ENCODE measurements at regions not wholly inside any gene's neighbourhood (a gene's known extent, or its start where the extent isn't known, plus 50 kb on each side); places are given as distances from the start of the nearest gene placed in this dataset.

GRCh38 chr14:65186951-65187350, 84.6 kb upstream of the MAX start:
- DNase-seq (ENCODE audit: low read depth), result no peak

- no peak for DNase-seq (ENCODE audit: low read depth)
Measured at GRCh38 chr14:65187421-65188049, 85.2 kb upstream of the MAX start.

- no peak for DNase-seq (ENCODE audit: low read depth)
Measured at GRCh38 chr14:65190312-65190711, 88.0 kb upstream of the MAX start.

- DNase-seq (ENCODE audit: low read depth), result no peak
Measured at GRCh38 chr14:65191716-65192115, 89.4 kb upstream of the MAX start.

GRCh38 chr14:65192686-65193085, 90.4 kb upstream of the MAX start:
- no peak for DNase-seq (ENCODE audit: low read depth)

- DNase-seq (ENCODE audit: low read depth), result no peak
Measured at GRCh38 chr14:65193916-65194590, 91.7 kb upstream of the MAX start.

GRCh38 chr14:65195042-65195719, 92.9 kb upstream of the MAX start:
- DNase-seq (ENCODE audit: low read depth), result no peak

GRCh38 chr14:65198346-65198745, 96.0 kb upstream of the MAX start:
- no peak for DNase-seq (ENCODE audit: low read depth)

- DNase-seq (ENCODE audit: low read depth), result no peak
Measured at GRCh38 chr14:65200454-65200853, 98.1 kb upstream of the MAX start.

- no peak for DNase-seq (ENCODE audit: low read depth)
Measured at GRCh38 chr14:65203574-65203973, 101.3 kb upstream of the MAX start.

GRCh38 chr14:65204056-65204455, 101.7 kb upstream of the MAX start:
- DNase-seq (ENCODE audit: low read depth), result no peak

- DNase-seq (ENCODE audit: low read depth), result no peak
Measured at GRCh38 chr14:65206078-65206447, 103.7 kb upstream of the MAX start.

- DNase-seq (ENCODE audit: low read depth), result no peak
Measured at GRCh38 chr14:65206448-65207096, 104.3 kb upstream of the MAX start.

- no peak for DNase-seq (ENCODE audit: low read depth)
Measured at GRCh38 chr14:65208548-65208947, 106.2 kb upstream of the MAX start.

- DNase-seq (ENCODE audit: low read depth), result no peak
Measured at GRCh38 chr14:65210118-65210821, 108.0 kb upstream of the MAX start.

- no peak for DNase-seq (ENCODE audit: low read depth)
Measured at GRCh38 chr14:65210822-65211182, 108.5 kb upstream of the MAX start.

GRCh38 chr14:65211341-65211987, 109.1 kb upstream of the MAX start:
- DNase-seq (ENCODE audit: low read depth), result no peak

GRCh38 chr14:65213316-65213715, 111.0 kb upstream of the MAX start:
- DNase-seq (ENCODE audit: low read depth), result no peak

GRCh38 chr14:65214741-65215140, 112.4 kb upstream of the MAX start:
- no peak for DNase-seq (ENCODE audit: low read depth)

- no peak for DNase-seq (ENCODE audit: low read depth)
Measured at GRCh38 chr14:65219353-65219752, 117.0 kb upstream of the MAX start.

- DNase-seq (ENCODE audit: low read depth), result peak; percentile 22
Measured at GRCh38 chr14:65222440-65222858, 120.1 kb upstream of the MAX start.

- no peak for DNase-seq (ENCODE audit: low read depth)
Measured at GRCh38 chr14:65223636-65224035, 121.3 kb upstream of the MAX start.

All from stimulated activated CD8-positive, alpha-beta memory T cell treated with anti-CD3 and anti-CD28 coated beads, Interleukin-12 subunit alpha, Interleukin-12 subunit beta, amount 100 ng/mL, for 1 hour (primary cell).